CD4-positive, alpha-beta T cell (primary cell): ENCODE measurements at regions not wholly inside any gene's neighbourhood (a gene's known extent, or its start where the extent isn't known, plus 50 kb on each side); places are given as distances from the start of the nearest gene placed in this dataset.

Experiments
- ATAC-seq: fragments of 200-7000 bp; cut with Tn5 transposase; one replicate; pipeline ENCODE4 v1.10.0; 2022; ENCODE audit warnings: mild to moderate bottlenecking; ENCODE audit not compliant: poor library complexity
- CTCF ChIA-PET: fragments of 350-600 bp; sonication (Branson Sonifier 250); formaldehyde crosslinking; loops from one replicate; lab custom pipeline; 2021; ENCODE audit warnings: antibody characterized with exemption, inconsistent platforms; lab: Charles Lee
- POLR2A ChIA-PET: fragments of 350-600 bp; sonication (Branson Sonifier 250); formaldehyde crosslinking; loops from one replicate; lab custom pipeline; 2021; ENCODE audit warnings: antibody characterized with exemption, inconsistent platforms; lab: Charles Lee
- DNase-seq, 14 experiments: peaks; one replicate each; pipeline ENCODE4 v3.0.0-alpha.2; 2013 to 2020; ENCODE audit warnings: mixed read lengths in 2 of 14
- H3K27ac ChIP-seq, 2 donors: one replicate each; pipeline versions ENCODE4 v1.5.1 to v1.7.0; 2013; ENCODE audit warnings: low read length in 2 of 2, low read depth in 1 of 2, mild to moderate bottlenecking in 1 of 2
- H3K27me3 ChIP-seq, 2 experiments: 1 replicate in 1 of 2; 2 replicates in 1 of 2; pipeline versions ENCODE4 v1.6.1 to v1.7.0; 2013; ENCODE audit warnings: low read length in 2 of 2, control low read depth in 1 of 2, mild to moderate bottlenecking in 1 of 2, moderate library complexity in 1 of 2; ENCODE audit not compliant: insufficient read depth in 2 of 2, control insufficient read depth in 1 of 2
- H3K36me3 ChIP-seq: one replicate; pipeline ENCODE4 v1.6.1; 2013; ENCODE audit warnings: low read length, control low read depth; ENCODE audit not compliant: insufficient read depth
- H3K4me1 ChIP-seq: one replicate; pipeline ENCODE4 v1.6.1; 2013; ENCODE audit warnings: low read length, control low read depth; ENCODE audit not compliant: insufficient read depth
- H3K4me3 ChIP-seq: one replicate; pipeline ENCODE4 v1.5.1; 2013; ENCODE audit warnings: mild to moderate bottlenecking, low read length, moderate library complexity
- H3K9me3 ChIP-seq, 2 experiments: 1 replicate in 1 of 2; 2 replicates in 1 of 2; pipeline versions ENCODE4 v1.6.1 to v1.7.0; 2013; ENCODE audit warnings: low read length in 2 of 2, mild to moderate bottlenecking in 2 of 2, control low read depth in 1 of 2, moderate library complexity in 1 of 2; ENCODE audit not compliant: control insufficient read depth in 1 of 2, insufficient read depth in 1 of 2
- H3K27ac Mint-ChIP-seq: one replicate; pipeline ENCODE4 v1.8.0; 2020; ENCODE audit warnings: mixed read lengths
- H3K27me3 Mint-ChIP-seq: one replicate; pipeline ENCODE4 v1.8.0; 2021; ENCODE audit warnings: mixed read lengths
- H3K36me3 Mint-ChIP-seq: one replicate; pipeline ENCODE4 v1.8.0; 2021; ENCODE audit warnings: low read depth, mixed read lengths
- H3K4me1 Mint-ChIP-seq: one replicate; pipeline ENCODE4 v1.8.0; 2021; ENCODE audit warnings: low read depth, mixed read lengths
- H3K4me3 Mint-ChIP-seq: one replicate; pipeline ENCODE4 v1.8.0; 2020; ENCODE audit warnings: mild to moderate bottlenecking, mixed read lengths
- H3K9me3 Mint-ChIP-seq: one replicate; pipeline ENCODE4 v1.8.0; 2020; ENCODE audit warnings: mixed read lengths
- intact Hi-C, 2 experiments: fragments of 100-400 bp; cut with DNase I in 1 of 2; cut with micrococcal nuclease in 1 of 2; formaldehyde crosslinking; loops; one replicate each; pipeline versions ENCODE4 v1.15.1 to v1.9.0; 2023 to 2025; cut with DNase I, micrococcal nuclease
- TF ChIP-seq, protein P1 (sequence below): fragments of 200-600 bp; IDR thresholded peaks from one replicate; pipeline ENCODE4 v1.8.0; 2022; ENCODE audit warnings: antibody characterized with exemption, mild to moderate bottlenecking

GRCh38 chr7:110604885-110605284 lies 486.0 kb upstream of the LRRN3 start:
- Mint-ChIP-seq H3K27ac (no peak overlapping the region), H3K4me1 (no peaks in the 10 kb centered on the region), H3K36me3 (no peaks in the 10 kb centered on the region), H3K4me3 (no peak overlapping the region), H3K9me3 (no peaks in the 10 kb centered on the region), H3K27me3 (no peaks in the 10 kb centered on the region)
- DNase-seq (no peak), ATAC-seq (no peak)
- no peaks in the 10 kb centered on the region for H3K9me3 ChIP-seq
- CTCF ChIA-PET = interaction anchor here (2.0 kb wide), 1 partner anchor 10 kb away, joined by 5 read pairs; no protein-coding TSS in a partner anchor
- POLR2A ChIA-PET = interaction anchor here (1.6 kb wide), 1 partner anchor 494 kb away, joined by 4 read pairs; no protein-coding TSS in a partner anchor
- H3K4me3 ChIP-seq = no peak overlapping the region
- H3K4me1 ChIP-seq = no peaks in the 10 kb centered on the region
- H3K27ac ChIP-seq = no peak overlapping the region
- no peaks in the 10 kb centered on the region for H3K36me3 ChIP-seq
- TF ChIP-seq, protein P1, sequence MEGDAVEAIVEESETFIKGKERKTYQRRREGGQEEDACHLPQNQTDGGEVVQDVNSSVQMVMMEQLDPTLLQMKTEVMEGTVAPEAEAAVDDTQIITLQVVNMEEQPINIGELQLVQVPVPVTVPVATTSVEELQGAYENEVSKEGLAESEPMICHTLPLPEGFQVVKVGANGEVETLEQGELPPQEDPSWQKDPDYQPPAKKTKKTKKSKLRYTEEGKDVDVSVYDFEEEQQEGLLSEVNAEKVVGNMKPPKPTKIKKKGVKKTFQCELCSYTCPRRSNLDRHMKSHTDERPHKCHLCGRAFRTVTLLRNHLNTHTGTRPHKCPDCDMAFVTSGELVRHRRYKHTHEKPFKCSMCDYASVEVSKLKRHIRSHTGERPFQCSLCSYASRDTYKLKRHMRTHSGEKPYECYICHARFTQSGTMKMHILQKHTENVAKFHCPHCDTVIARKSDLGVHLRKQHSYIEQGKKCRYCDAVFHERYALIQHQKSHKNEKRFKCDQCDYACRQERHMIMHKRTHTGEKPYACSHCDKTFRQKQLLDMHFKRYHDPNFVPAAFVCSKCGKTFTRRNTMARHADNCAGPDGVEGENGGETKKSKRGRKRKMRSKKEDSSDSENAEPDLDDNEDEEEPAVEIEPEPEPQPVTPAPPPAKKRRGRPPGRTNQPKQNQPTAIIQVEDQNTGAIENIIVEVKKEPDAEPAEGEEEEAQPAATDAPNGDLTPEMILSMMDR = no peak
- intact Hi-C loops = no loop called here
- H3K27me3 ChIP-seq = no peaks in the 10 kb centered on the region

DNA sequence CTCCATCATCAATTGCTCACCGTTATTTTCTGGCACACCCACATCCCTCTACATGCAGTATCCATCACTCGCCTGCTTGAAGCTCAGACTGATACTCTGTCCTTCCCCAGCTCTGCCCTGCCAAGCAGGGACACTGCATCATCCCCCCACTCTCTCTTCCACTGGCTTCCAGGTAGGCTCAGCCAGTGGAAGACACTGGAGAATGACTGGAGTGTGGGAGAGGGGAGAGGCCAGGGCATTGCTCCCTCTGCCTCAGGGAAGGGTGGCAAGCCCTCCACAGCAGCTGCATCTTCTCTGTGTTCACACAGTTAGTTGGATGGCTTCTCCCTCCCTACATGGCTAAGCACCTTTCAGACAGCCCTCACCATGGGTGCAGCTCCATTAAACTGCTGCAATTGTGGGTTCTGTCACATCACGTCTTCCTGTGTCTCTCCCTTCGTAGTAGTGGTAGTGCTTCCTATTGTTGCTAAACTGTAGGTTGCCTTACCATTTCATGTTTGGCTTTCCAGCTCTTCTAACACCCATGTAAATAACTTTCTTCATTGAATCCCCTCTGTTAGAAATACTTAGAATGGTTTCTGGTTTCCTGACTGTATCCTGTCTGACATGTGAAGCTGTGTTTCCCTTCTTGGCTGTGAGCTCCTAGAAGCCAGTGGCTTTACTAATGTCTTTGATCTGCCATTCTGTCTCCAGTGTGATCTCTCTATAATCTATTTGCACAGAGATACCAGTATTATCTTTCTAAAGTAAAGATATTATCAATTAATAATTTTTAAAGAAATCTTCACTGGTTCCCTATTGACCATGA lies 483.7 kb upstream of the LRRN3 start:
- intact Hi-C loops = no loop called here
- no peak for ATAC-seq
- H3K9me3 Mint-ChIP-seq = no peaks in the 10 kb centered on the region
- H3K36me3 Mint-ChIP-seq = no peaks in the 10 kb centered on the region
- no peaks in the 10 kb centered on the region for H3K36me3 ChIP-seq
- H3K27me3 Mint-ChIP-seq = no peaks in the 10 kb centered on the region
- no peak overlapping the region for H3K27ac Mint-ChIP-seq
- ChIA-PET CTCF (no interaction called here), POLR2A (no interaction called here)
- TF ChIP-seq, protein P1 = no peak
- H3K4me1 ChIP-seq = no peaks in the 10 kb centered on the region
- H3K27me3 ChIP-seq = no peaks in the 10 kb centered on the region
- no peaks in the 10 kb centered on the region for H3K4me1 Mint-ChIP-seq
- H3K27ac ChIP-seq = no peak overlapping the region
- no peak overlapping the region for H3K4me3 ChIP-seq
- no peak overlapping the region for H3K4me3 Mint-ChIP-seq
- H3K9me3 ChIP-seq = no peaks in the 10 kb centered on the region
- no peak for DNase-seq

GRCh38 chr7:110609336-110609735 lies 481.6 kb upstream of the LRRN3 start:
- H3K4me3 Mint-ChIP-seq = no peak overlapping the region
- no peak for ATAC-seq
- intact Hi-C loops = no loop called here
- Histone ChIP-seq H3K36me3 (no peaks in the 10 kb centered on the region), H3K9me3 (no peaks in the 10 kb centered on the region), H3K27me3 (no peaks in the 10 kb centered on the region), H3K27ac (no peak overlapping the region), H3K4me1 (no peaks in the 10 kb centered on the region), H3K4me3 (no peak overlapping the region)
- no peaks in the 10 kb centered on the region for H3K4me1 Mint-ChIP-seq
- no peak for DNase-seq
- no peaks in the 10 kb centered on the region for H3K9me3 Mint-ChIP-seq
- H3K27ac Mint-ChIP-seq = no peak overlapping the region
- TF ChIP-seq, protein P1 = no peak
- ChIA-PET CTCF (no interaction called here), POLR2A (no interaction called here)
- no peaks in the 10 kb centered on the region for H3K27me3 Mint-ChIP-seq
- no peaks in the 10 kb centered on the region for H3K36me3 Mint-ChIP-seq
